GM12878 (cell line): ENCODE measurements at regions not wholly inside any gene's neighbourhood (a gene's known extent, or its start where the extent isn't known, plus 50 kb on each side); places are given as distances from the start of the nearest gene placed in this dataset.

Source experiments
- CHD4 ChIP-seq: fragments of 200-600 bp; sonication (generic); IDR thresholded peaks from 2 replicates; pipeline ENCODE4 v1.6.1; 2016; ENCODE audit warnings: mild to moderate bottlenecking
- CTCF ChIP-seq, 3 experiments: IDR thresholded peaks in 2 of 3; conservative IDR thresholded peaks in 1 of 3; 2 replicates each; pipeline ENCODE4 v1.5.1; 2011; ENCODE audit warnings: low read depth in 3 of 3, low read length in 3 of 3, mild to moderate bottlenecking in 3 of 3, control low read depth in 2 of 3, moderate library complexity in 2 of 3, inconsistent platforms in 1 of 3, mixed read lengths in 1 of 3; ENCODE audit not compliant: control insufficient read depth in 2 of 3, insufficient read depth in 1 of 3; ENCODE audit errors: extremely low read depth in 1 of 3
- CUX1 ChIP-seq: IDR thresholded peaks from 2 replicates; pipeline ENCODE4 v1.6.1; 2012; ENCODE audit warnings: improper control_type of control experiment, low read depth, low read length; ENCODE audit not compliant: insufficient replicate concordance
- ELK1 ChIP-seq: IDR thresholded peaks from 2 replicates; pipeline ENCODE4 v1.6.1; 2012; ENCODE audit warnings: low read depth, low read length, improper control_type of control experiment
- GABPA ChIP-seq: IDR thresholded peaks from 2 replicates; pipeline ENCODE4 v1.6.1; 2014; ENCODE audit warnings: antibody characterized with exemption, low read depth, mild to moderate bottlenecking, inconsistent platforms
- MEF2A ChIP-seq: IDR thresholded peaks from 2 replicates; pipeline ENCODE4 v1.6.1; 2011; ENCODE audit warnings: low read depth, mild to moderate bottlenecking, low read length, moderate library complexity; ENCODE audit not compliant: insufficient read depth
- PML ChIP-seq: IDR thresholded peaks from 2 replicates; pipeline ENCODE4 v1.6.1; 2012; ENCODE audit warnings: low read length, inconsistent platforms
- POLR2A ChIP-seq: IDR thresholded peaks from 2 replicates; pipeline ENCODE4 v1.6.1; 2011; ENCODE audit warnings: low read depth, mild to moderate bottlenecking, low read length
- SIN3A ChIP-seq: IDR thresholded peaks from 2 replicates; pipeline ENCODE4 v1.6.1; 2012; ENCODE audit warnings: low read depth, low read length, improper control_type of control experiment
- SMC3 ChIP-seq: IDR thresholded peaks from 2 replicates; pipeline ENCODE4 v1.6.1; 2011; ENCODE audit warnings: low read length, improper control_type of control experiment, borderline replicate concordance
- ZNF207 ChIP-seq: fragments of 450-650 bp; IDR thresholded peaks from 2 replicates; pipeline ENCODE4 v1.6.1; 2014; ENCODE audit warnings: antibody characterized with exemption, mild to moderate bottlenecking, borderline replicate concordance
- TF ChIP-seq, protein P1 (sequence below): fragments of 450-650 bp; IDR thresholded peaks from 2 replicates; pipeline ENCODE4 v1.6.1; 2017; ENCODE audit warnings: mild to moderate bottlenecking, moderate library complexity

GRCh38 chr5:120240706-120241105 lies 223.4 kb upstream of the PRR16 start:
- TF ChIP-seq, protein P1, sequence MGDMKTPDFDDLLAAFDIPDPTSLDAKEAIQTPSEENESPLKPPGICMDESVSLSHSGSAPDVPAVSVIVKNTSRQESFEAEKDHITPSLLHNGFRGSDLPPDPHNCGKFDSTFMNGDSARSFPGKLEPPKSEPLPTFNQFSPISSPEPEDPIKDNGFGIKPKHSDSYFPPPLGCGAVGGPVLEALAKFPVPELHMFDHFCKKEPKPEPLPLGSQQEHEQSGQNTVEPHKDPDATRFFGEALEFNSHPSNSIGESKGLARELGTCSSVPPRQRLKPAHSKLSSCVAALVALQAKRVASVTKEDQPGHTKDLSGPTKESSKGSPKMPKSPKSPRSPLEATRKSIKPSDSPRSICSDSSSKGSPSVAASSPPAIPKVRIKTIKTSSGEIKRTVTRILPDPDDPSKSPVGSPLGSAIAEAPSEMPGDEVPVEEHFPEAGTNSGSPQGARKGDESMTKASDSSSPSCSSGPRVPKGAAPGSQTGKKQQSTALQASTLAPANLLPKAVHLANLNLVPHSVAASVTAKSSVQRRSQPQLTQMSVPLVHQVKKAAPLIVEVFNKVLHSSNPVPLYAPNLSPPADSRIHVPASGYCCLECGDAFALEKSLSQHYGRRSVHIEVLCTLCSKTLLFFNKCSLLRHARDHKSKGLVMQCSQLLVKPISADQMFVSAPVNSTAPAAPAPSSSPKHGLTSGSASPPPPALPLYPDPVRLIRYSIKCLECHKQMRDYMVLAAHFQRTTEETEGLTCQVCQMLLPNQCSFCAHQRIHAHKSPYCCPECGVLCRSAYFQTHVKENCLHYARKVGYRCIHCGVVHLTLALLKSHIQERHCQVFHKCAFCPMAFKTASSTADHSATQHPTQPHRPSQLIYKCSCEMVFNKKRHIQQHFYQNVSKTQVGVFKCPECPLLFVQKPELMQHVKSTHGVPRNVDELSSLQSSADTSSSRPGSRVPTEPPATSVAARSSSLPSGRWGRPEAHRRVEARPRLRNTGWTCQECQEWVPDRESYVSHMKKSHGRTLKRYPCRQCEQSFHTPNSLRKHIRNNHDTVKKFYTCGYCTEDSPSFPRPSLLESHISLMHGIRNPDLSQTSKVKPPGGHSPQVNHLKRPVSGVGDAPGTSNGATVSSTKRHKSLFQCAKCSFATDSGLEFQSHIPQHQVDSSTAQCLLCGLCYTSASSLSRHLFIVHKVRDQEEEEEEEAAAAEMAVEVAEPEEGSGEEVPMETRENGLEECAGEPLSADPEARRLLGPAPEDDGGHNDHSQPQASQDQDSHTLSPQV = no peak
- TF ChIP-seq CHD4 (no peak), CUX1 (no peak), GABPA (no peak), ZNF207 (no peak), MEF2A (no peak), ELK1 (no peak), CTCF (IDR thresholded peaks at IDR 0.05 in 2 of 3, conservative IDR thresholded peaks at IDR 0.05 in 1 of 3; ENCODE audit: control insufficient read depth in 2 of 3, extremely low read depth in 1 of 3, insufficient read depth in 1 of 3, low read depth in 3 of 3, low read length in 3 of 3) (no peak), PML (no peak), SIN3A (no peak), SMC3 (no peak), POLR2A (no peak)
